ENCODE measurements at regions not wholly inside any gene's neighbourhood (a gene's known extent, or its start where the extent isn't known, plus 50 kb on each side); places are given as distances from the start of the nearest gene placed in this dataset.
"Not testable (repeated sequence)": the region's sequence is repeated elsewhere in the genome, so short reads cannot be mapped to it uniquely, and the experiment has no call there.

GRCh38 chr12:76674669-76675315, 89.1 kb upstream of the ZDHHC17 start:
- TF ChIP-seq SNAI2 (CRISPR knock-in tag; IDR thresholded peaks at IDR 0.05) = no peak
- no peak for TF ChIP-seq PATZ1 (CRISPR knock-in tag; IDR thresholded peaks at IDR 0.05; ENCODE audit: borderline replicate concordance)
- no peak for TF ChIP-seq CSDC2 (CRISPR knock-in tag; IDR thresholded peaks at IDR 0.05)
- TF ChIP-seq BACH2 (CRISPR knock-in tag; IDR thresholded peaks at IDR 0.05; ENCODE audit: borderline replicate concordance) = no peak
- TF ChIP-seq PPARA (CRISPR knock-in tag; IDR thresholded peaks at IDR 0.05; ENCODE audit: borderline replicate concordance) = no peak
- TF ChIP-seq GLIS3 (CRISPR knock-in tag; IDR thresholded peaks at IDR 0.05) = no peak
- no peak for TF ChIP-seq ZFP30 (CRISPR knock-in tag; IDR thresholded peaks at IDR 0.05)
- TF ChIP-seq RARB (CRISPR knock-in tag; IDR thresholded peaks at IDR 0.05) = no peak
- no peak for TF ChIP-seq TSHZ2 (CRISPR knock-in tag; IDR thresholded peaks at IDR 0.05)
- no peak for ATAC-seq

GRCh38 chr12:76676261-76676660, 87.7 kb upstream of the ZDHHC17 start:
- ATAC-seq = not testable (repeated sequence)

- no peak for ATAC-seq
- TF ChIP-seq OSR1 (CRISPR knock-in tag; IDR thresholded peaks at IDR 0.05) (no peak), PATZ1 (CRISPR knock-in tag; IDR thresholded peaks at IDR 0.05; ENCODE audit: borderline replicate concordance) (no peak), ZNF8 (CRISPR knock-in tag; IDR thresholded peaks at IDR 0.05) (no peak), CSRNP3 (CRISPR knock-in tag; IDR thresholded peaks at IDR 0.05) (no peak), ESRRG (CRISPR knock-in tag; IDR thresholded peaks at IDR 0.05) (no peak), PPARA (CRISPR knock-in tag; IDR thresholded peaks at IDR 0.05; ENCODE audit: borderline replicate concordance) (no peak), BACH2 (CRISPR knock-in tag; IDR thresholded peaks at IDR 0.05; ENCODE audit: borderline replicate concordance) (no peak), ZC3H10 (CRISPR knock-in tag; IDR thresholded peaks at IDR 0.05) (no peak), CSDC2 (CRISPR knock-in tag; IDR thresholded peaks at IDR 0.05) (no peak), RARB (CRISPR knock-in tag; IDR thresholded peaks at IDR 0.05) (no peak), SNAI2 (CRISPR knock-in tag; IDR thresholded peaks at IDR 0.05) (no peak)
Observed at GRCh38 chr12:76678992-76679391, 84.9 kb upstream of the ZDHHC17 start.

- no peak for ATAC-seq
- TF ChIP-seq ZC3H10 (CRISPR knock-in tag; IDR thresholded peaks at IDR 0.05) = no peak
- TF ChIP-seq ZFP30 (CRISPR knock-in tag; IDR thresholded peaks at IDR 0.05) = no peak
- TF ChIP-seq TCF4 (CRISPR knock-in tag; IDR thresholded peaks at IDR 0.05; ENCODE audit: borderline replicate concordance) = peak; percentile 33; the same call in 1 of the 2 replicates
Observed at GRCh38 chr12:76679778-76680177, 84.1 kb upstream of the ZDHHC17 start.

- ATAC-seq = peak; percentile 85
- TF ChIP-seq ZNF565 (CRISPR knock-in tag; conservative IDR thresholded peaks at IDR 0.05; ENCODE audit: low read depth) = no peak
- TF ChIP-seq OSR1 (CRISPR knock-in tag; IDR thresholded peaks at IDR 0.05) = no peak
- TF ChIP-seq ARNTL (CRISPR knock-in tag; IDR thresholded peaks at IDR 0.05; ENCODE audit: borderline replicate concordance, low read depth) = no peak
- no peak for TF ChIP-seq ZNF8 (CRISPR knock-in tag; IDR thresholded peaks at IDR 0.05)
- TF ChIP-seq ZFP3 (CRISPR knock-in tag; IDR thresholded peaks at IDR 0.05) = no peak
- no peak for TF ChIP-seq TSHZ2 (CRISPR knock-in tag; IDR thresholded peaks at IDR 0.05)
- no peak for TF ChIP-seq ZC3H10 (CRISPR knock-in tag; IDR thresholded peaks at IDR 0.05)
- TF ChIP-seq ZNF70 (CRISPR knock-in tag; IDR thresholded peaks at IDR 0.05) = no peak
- TF ChIP-seq RARB (CRISPR knock-in tag; IDR thresholded peaks at IDR 0.05) = no peak
- TF ChIP-seq TOX (CRISPR knock-in tag; IDR thresholded peaks at IDR 0.05; ENCODE audit: borderline replicate concordance) = no peak
- no peak for TF ChIP-seq TCF4 (CRISPR knock-in tag; IDR thresholded peaks at IDR 0.05; ENCODE audit: borderline replicate concordance)
- no peak for TF ChIP-seq CSRNP3 (CRISPR knock-in tag; IDR thresholded peaks at IDR 0.05)
- TF ChIP-seq ZFP30 (CRISPR knock-in tag; IDR thresholded peaks at IDR 0.05) = no peak
- TF ChIP-seq ISL1 (CRISPR knock-in tag; IDR thresholded peaks at IDR 0.05) = no peak
- TF ChIP-seq PPARA (CRISPR knock-in tag; IDR thresholded peaks at IDR 0.05; ENCODE audit: borderline replicate concordance) = no peak
Observed at GRCh38 chr12:76680940-76681339, 83.0 kb upstream of the ZDHHC17 start.
